ENCODE measurements at regions not wholly inside any gene's neighbourhood (a gene's known extent, or its start where the extent isn't known, plus 50 kb on each side); places are given as distances from the start of the nearest gene placed in this dataset.

GRCh38 chr3:124131158-124131557 is 139.2 kb upstream of the ROPN1 start:
- DNase-seq (no peak), ATAC-seq (replicated peaks in 1 of 2) (no peak)
- Mint-ChIP-seq H3K27ac (no peak overlapping the region), H3K27me3 (ENCODE audit: low read depth) (peaks cover 12% of the 10 kb centered on the region), H3K36me3 (ENCODE audit: insufficient read depth in 2 of 2) (no peaks in the 10 kb centered on the region), H3K4me1 (ENCODE audit: low read depth) (no peaks in the 10 kb centered on the region), H3K4me3 (no peak overlapping the region), H3K9me3 (no peaks in the 10 kb centered on the region)

- H3K9me3 Mint-ChIP-seq: no peaks in the 10 kb centered on the region
- H3K27me3 Mint-ChIP-seq (ENCODE audit: low read depth): peaks cover 12% of the 10 kb centered on the region
- ATAC-seq (replicated peaks in 1 of 2): no peak
- H3K4me3 Mint-ChIP-seq: no peak overlapping the region
- no peaks in the 10 kb centered on the region for H3K36me3 Mint-ChIP-seq (ENCODE audit: insufficient read depth in 2 of 2)
- no peak for DNase-seq
- no peak overlapping the region for H3K27ac Mint-ChIP-seq
- no peaks in the 10 kb centered on the region for H3K4me1 Mint-ChIP-seq (ENCODE audit: low read depth)
Observed at GRCh38 chr3:124131580-124131979, 139.7 kb upstream of the ROPN1 start.

DNA sequence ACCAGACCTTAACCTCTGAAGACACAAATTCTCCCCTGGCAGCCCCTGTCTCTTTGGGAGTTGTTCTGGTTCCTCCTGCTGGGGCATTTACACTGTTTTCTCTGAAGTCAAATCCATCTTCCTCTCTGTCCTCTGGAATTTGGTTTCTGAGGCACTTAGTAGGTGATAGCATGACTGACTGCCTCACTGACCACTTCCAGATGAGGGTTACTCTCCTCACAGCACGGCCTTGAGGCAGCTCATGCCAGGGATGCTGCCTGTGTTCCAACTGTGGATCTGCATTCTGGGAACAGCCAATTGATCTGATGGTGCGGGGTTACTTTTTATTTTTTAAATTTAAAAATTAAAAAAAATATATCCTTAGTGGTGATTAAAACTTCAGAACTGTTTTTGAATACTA is 140.9 kb upstream of the ROPN1 start:
- Mint-ChIP-seq H3K4me3 (no peak overlapping the region), H3K4me1 (ENCODE audit: low read depth) (no peaks in the 10 kb centered on the region), H3K36me3 (ENCODE audit: insufficient read depth in 2 of 2) (no peaks in the 10 kb centered on the region), H3K9me3 (no peaks in the 10 kb centered on the region), H3K27me3 (ENCODE audit: low read depth) (peaks cover 21% of the 10 kb centered on the region), H3K27ac (no peak overlapping the region)
- ATAC-seq (replicated peaks in 1 of 2): no peak
- no peak for DNase-seq

GRCh38 chr3:124133366-124133940 is 141.5 kb upstream of the ROPN1 start:
- H3K4me1 Mint-ChIP-seq (ENCODE audit: low read depth): no peaks in the 10 kb centered on the region
- ATAC-seq (replicated peaks in 1 of 2) (no peak), DNase-seq (no peak)
- no peak overlapping the region for H3K4me3 Mint-ChIP-seq
- H3K9me3 Mint-ChIP-seq: no peaks in the 10 kb centered on the region
- no peaks in the 10 kb centered on the region for H3K36me3 Mint-ChIP-seq (ENCODE audit: insufficient read depth in 2 of 2)
- H3K27me3 Mint-ChIP-seq (ENCODE audit: low read depth): peaks cover 21% of the 10 kb centered on the region
- H3K27ac Mint-ChIP-seq: no peak overlapping the region

DNA sequence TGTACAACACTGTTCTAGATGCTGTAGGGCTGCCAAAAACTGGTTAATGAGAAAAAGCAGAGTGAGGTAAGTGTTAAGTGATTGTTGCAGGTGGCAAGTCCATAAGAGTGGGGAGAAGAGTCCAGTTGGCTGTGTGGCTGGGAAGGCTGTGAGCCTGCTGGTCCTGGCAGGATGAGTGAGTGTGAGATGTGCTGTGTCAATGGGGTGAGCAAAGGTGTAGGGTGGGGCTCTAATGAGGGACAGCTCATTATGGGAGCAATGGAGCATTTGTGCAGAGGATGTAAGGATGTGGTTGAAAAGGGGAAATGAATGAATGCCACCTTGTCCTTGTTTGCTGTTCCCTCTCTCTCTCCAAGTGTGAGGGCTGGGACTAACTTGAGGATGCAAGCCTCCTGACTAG is 145.3 kb upstream of the ROPN1 start:
- Mint-ChIP-seq H3K27me3 (ENCODE audit: low read depth) (peaks cover 9% of the 10 kb centered on the region), H3K36me3 (ENCODE audit: insufficient read depth in 2 of 2) (no peaks in the 10 kb centered on the region)
- no peak for DNase-seq

GRCh38 chr3:124138148-124138547 is 146.2 kb upstream of the ROPN1 start:
- Mint-ChIP-seq H3K4me3 (no peak overlapping the region), H3K27ac (no peak overlapping the region), H3K36me3 (ENCODE audit: insufficient read depth in 2 of 2) (no peaks in the 10 kb centered on the region), H3K27me3 (ENCODE audit: low read depth) (peaks cover 9% of the 10 kb centered on the region), H3K9me3 (no peaks in the 10 kb centered on the region), H3K4me1 (ENCODE audit: low read depth) (no peaks in the 10 kb centered on the region)
- no peak for DNase-seq
- ATAC-seq (replicated peaks in 1 of 2): no peak

More for the DNA sequence above, 145.3 kb upstream of the ROPN1 start:
- H3K27ac Mint-ChIP-seq: no peak overlapping the region
- H3K4me1 Mint-ChIP-seq (ENCODE audit: low read depth): no peaks in the 10 kb centered on the region
- ATAC-seq (replicated peaks in 1 of 2): no peak
- H3K9me3 Mint-ChIP-seq: no peaks in the 10 kb centered on the region
- H3K4me3 Mint-ChIP-seq: no peak overlapping the region

DNA sequence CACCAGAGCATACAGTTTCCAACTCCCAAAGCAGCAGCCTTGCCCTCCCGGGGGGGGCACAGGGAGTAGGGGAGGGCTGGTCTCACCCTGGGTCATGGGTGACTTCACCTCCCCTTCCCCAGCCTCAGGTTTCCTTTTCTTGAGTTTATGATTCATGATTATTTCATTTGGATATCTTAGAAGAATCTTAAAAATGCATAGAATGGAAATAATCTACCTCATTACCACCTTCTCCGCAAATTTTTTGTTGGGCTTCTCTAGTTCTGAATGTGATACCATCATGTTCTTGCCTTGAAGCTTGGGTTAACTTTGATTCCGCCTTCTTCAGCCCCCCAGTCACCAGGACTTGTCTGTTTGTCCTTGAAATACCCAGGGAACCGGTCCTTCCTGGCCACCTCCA is 148.8 kb upstream of the ROPN1 start:
- peaks cover 9% of the 10 kb centered on the region for H3K27me3 Mint-ChIP-seq (ENCODE audit: low read depth)
- no peaks in the 10 kb centered on the region for H3K36me3 Mint-ChIP-seq (ENCODE audit: insufficient read depth in 2 of 2)
- H3K9me3 Mint-ChIP-seq: no peaks in the 10 kb centered on the region
- ATAC-seq (replicated peaks in 1 of 2): no peak
- H3K4me1 Mint-ChIP-seq (ENCODE audit: low read depth): no peaks in the 10 kb centered on the region
- H3K27ac Mint-ChIP-seq: no peak overlapping the region
- H3K4me3 Mint-ChIP-seq: no peak overlapping the region
- no peak for DNase-seq

DNA sequence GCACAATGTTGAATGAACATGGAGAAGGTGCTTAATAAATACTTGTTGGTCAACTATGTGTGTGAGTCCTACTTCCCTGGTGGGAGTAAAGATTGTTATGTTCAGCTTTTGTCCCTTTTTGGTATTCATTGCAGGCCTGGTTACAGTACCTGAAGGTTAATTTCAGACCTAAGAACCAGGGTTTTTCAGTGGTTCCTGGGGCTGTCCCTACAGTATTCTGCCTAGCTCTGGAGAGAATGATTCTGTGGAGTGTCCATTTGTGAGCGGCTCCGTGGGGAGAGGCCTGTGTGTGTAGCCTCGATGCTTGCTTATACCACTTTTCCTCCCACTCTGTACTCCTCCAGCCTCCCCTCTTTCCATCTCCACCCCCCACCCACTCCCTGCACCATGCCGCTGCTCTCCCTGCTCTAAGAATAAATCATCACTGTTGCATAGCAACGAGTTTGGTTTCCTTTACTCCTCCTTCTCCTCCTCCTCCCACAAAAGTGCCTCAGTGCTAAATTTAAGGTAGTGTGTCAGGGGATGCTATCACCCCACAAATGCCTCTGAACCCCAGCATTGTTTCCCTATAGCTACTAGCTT is 150.6 kb upstream of the ROPN1 start:
- H3K4me3 Mint-ChIP-seq: no peak overlapping the region
- no peaks in the 10 kb centered on the region for H3K9me3 Mint-ChIP-seq
- no peak for ATAC-seq (replicated peaks in 1 of 2)
- H3K36me3 Mint-ChIP-seq (ENCODE audit: insufficient read depth in 2 of 2): no peaks in the 10 kb centered on the region
- peaks cover 1% of the 10 kb centered on the region for H3K27me3 Mint-ChIP-seq (ENCODE audit: low read depth)
- DNase-seq: no peak
- no peak overlapping the region for H3K27ac Mint-ChIP-seq
- H3K4me1 Mint-ChIP-seq (ENCODE audit: low read depth): no peaks in the 10 kb centered on the region

GRCh38 chr3:124143047-124143446 is 151.1 kb upstream of the ROPN1 start:
- Mint-ChIP-seq H3K4me3 (no peak overlapping the region), H3K27me3 (ENCODE audit: low read depth) (no peaks in the 10 kb centered on the region), H3K9me3 (no peaks in the 10 kb centered on the region), H3K36me3 (ENCODE audit: insufficient read depth in 2 of 2) (no peaks in the 10 kb centered on the region), H3K4me1 (ENCODE audit: low read depth) (no peaks in the 10 kb centered on the region), H3K27ac (no peak overlapping the region)
- ATAC-seq (replicated peaks in 1 of 2) (no peak), DNase-seq (no peak)

DNA sequence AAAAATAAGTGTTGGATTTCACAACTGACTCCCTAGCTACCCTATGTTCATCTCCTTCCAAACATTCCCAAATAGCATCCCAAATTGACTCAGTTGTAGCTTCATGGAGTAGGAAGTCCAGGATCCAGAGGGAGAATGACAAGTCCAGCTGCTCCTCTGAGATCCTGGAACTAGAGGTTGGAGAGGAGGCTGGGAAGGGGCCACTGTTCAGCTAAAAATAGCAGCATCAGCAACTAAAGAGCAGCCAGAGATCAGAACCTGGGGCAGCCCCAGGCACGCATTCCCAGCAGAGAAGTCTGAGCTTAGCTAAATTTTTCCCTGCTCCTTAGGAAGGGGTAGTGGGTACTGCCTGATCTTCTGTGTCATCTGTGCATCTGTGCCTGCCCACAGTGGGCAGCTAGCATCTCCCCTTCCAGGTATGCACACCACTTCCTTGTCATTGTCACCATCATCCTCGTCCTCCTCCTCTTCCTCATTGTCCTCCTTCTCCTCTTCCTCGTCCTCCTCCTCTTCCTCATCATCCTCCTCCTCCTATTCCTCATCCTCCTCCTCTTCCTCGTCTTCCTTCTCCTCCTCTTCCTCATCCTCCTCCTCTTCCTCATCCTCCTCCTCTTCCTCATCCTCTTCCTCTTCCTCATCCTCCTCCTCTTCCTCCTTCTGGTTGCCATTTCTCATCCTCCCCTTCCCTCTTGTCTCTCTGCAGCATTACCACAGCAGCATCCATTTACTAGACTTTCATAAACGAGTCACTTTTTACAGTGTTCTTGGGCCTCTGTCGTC is 152.3 kb upstream of the ROPN1 start:
- H3K4me1 Mint-ChIP-seq (ENCODE audit: low read depth): no peaks in the 10 kb centered on the region
- no peaks in the 10 kb centered on the region for H3K9me3 Mint-ChIP-seq
- no peak for ATAC-seq (replicated peaks in 1 of 2)
- no peaks in the 10 kb centered on the region for H3K27me3 Mint-ChIP-seq (ENCODE audit: low read depth)
- DNase-seq: no peak
- no peak overlapping the region for H3K27ac Mint-ChIP-seq
- H3K4me3 Mint-ChIP-seq: no peak overlapping the region
- H3K36me3 Mint-ChIP-seq (ENCODE audit: insufficient read depth in 2 of 2): no peaks in the 10 kb centered on the region

- H3K27ac Mint-ChIP-seq: no peak overlapping the region
- no peak overlapping the region for H3K4me3 Mint-ChIP-seq
Observed at GRCh38 chr3:124147429-124147828, 155.5 kb upstream of the ROPN1 start.

GRCh38 chr3:124147946-124148345 is 156.0 kb upstream of the ROPN1 start:
- Mint-ChIP-seq H3K27ac (no peak overlapping the region), H3K4me1 (ENCODE audit: low read depth) (no peaks in the 10 kb centered on the region), H3K27me3 (ENCODE audit: low read depth) (no peaks in the 10 kb centered on the region), H3K4me3 (no peak overlapping the region), H3K9me3 (no peaks in the 10 kb centered on the region), H3K36me3 (ENCODE audit: insufficient read depth in 2 of 2) (no peaks in the 10 kb centered on the region)
- DNase-seq (no peak), ATAC-seq (replicated peaks in 1 of 2) (no peak)

More at GRCh38 chr3:124147429-124147828, 155.5 kb upstream of the ROPN1 start:
- H3K36me3 Mint-ChIP-seq (ENCODE audit: insufficient read depth in 2 of 2): no peaks in the 10 kb centered on the region
- no peaks in the 10 kb centered on the region for H3K9me3 Mint-ChIP-seq
- DNase-seq (no peak), ATAC-seq (replicated peaks in 1 of 2) (no peak)
- no peaks in the 10 kb centered on the region for H3K4me1 Mint-ChIP-seq (ENCODE audit: low read depth)
- H3K27me3 Mint-ChIP-seq (ENCODE audit: low read depth): no peaks in the 10 kb centered on the region

- no peaks in the 10 kb centered on the region for H3K4me1 Mint-ChIP-seq (ENCODE audit: low read depth)
- no peak for DNase-seq
- no peaks in the 10 kb centered on the region for H3K36me3 Mint-ChIP-seq (ENCODE audit: insufficient read depth in 2 of 2)
- no peak overlapping the region for H3K27ac Mint-ChIP-seq
- no peak for ATAC-seq (replicated peaks in 1 of 2)
- no peaks in the 10 kb centered on the region for H3K9me3 Mint-ChIP-seq
- H3K4me3 Mint-ChIP-seq: no peak overlapping the region
- no peaks in the 10 kb centered on the region for H3K27me3 Mint-ChIP-seq (ENCODE audit: low read depth)
Observed at GRCh38 chr3:124149081-124149480, 157.2 kb upstream of the ROPN1 start.

- no peak for DNase-seq
- Mint-ChIP-seq H3K4me1 (ENCODE audit: low read depth) (no peaks in the 10 kb centered on the region), H3K27ac (no peak overlapping the region), H3K27me3 (ENCODE audit: low read depth) (no peaks in the 10 kb centered on the region), H3K4me3 (no peak overlapping the region), H3K9me3 (no peaks in the 10 kb centered on the region), H3K36me3 (ENCODE audit: insufficient read depth in 2 of 2) (no peaks in the 10 kb centered on the region)
- ATAC-seq (replicated peaks in 1 of 2): no peak
Observed at GRCh38 chr3:124149771-124150170, 157.8 kb upstream of the ROPN1 start.

All from activated T-cell treated with anti-CD3 and anti-CD28 coated beads, Interleukin-2, amount 50 U/mL, for 72 hours (primary cell).